Epithelial cell of esophagus (primary cell): ENCODE measurements at regions not wholly inside any gene's neighbourhood (a gene's known extent, or its start where the extent isn't known, plus 50 kb on each side); places are given as distances from the start of the nearest gene placed in this dataset.

Source experiments
- DNase-seq: peaks from one replicate; pipeline ENCODE4 v3.0.0; 2010; ENCODE audit warnings: low read depth
- H3K4me3 ChIP-seq: 2 replicates; pipeline ENCODE4 v1.5.1; 2011; ENCODE audit warnings: mild to moderate bottlenecking, low read length, control low read depth
- TF ChIP-seq, protein P1 (sequence below): IDR thresholded peaks from 2 replicates; pipeline ENCODE4 v1.5.1; 2011; ENCODE audit warnings: low read depth, mild to moderate bottlenecking, low read length, control low read depth, inconsistent platforms; ENCODE audit not compliant: insufficient read depth; ENCODE audit errors: missing control alignments

DNA sequence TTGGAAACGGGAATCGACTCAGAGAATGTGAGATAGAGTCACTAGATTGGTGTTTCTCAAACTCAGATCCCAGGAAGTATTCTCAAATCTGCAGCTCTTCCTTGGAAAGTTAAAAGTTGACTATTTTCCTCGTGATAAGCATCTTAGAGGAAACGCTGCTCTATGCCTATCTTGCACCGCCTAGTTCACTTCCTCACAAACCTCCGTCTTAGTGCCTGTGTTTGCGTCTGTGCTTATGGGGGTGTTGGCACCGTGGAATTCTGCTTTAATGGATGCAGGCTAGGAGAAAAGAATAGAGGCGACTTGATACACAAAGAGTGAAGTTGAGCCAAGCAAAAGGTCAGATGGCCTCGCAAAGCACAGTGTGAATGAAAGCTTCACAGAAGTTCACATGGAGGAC lies 255.3 kb upstream of the ID2 start:
- H3K4me3 ChIP-seq, result no peak overlapping the region
- DNase-seq, result no peak
- TF ChIP-seq, protein P1, sequence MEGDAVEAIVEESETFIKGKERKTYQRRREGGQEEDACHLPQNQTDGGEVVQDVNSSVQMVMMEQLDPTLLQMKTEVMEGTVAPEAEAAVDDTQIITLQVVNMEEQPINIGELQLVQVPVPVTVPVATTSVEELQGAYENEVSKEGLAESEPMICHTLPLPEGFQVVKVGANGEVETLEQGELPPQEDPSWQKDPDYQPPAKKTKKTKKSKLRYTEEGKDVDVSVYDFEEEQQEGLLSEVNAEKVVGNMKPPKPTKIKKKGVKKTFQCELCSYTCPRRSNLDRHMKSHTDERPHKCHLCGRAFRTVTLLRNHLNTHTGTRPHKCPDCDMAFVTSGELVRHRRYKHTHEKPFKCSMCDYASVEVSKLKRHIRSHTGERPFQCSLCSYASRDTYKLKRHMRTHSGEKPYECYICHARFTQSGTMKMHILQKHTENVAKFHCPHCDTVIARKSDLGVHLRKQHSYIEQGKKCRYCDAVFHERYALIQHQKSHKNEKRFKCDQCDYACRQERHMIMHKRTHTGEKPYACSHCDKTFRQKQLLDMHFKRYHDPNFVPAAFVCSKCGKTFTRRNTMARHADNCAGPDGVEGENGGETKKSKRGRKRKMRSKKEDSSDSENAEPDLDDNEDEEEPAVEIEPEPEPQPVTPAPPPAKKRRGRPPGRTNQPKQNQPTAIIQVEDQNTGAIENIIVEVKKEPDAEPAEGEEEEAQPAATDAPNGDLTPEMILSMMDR, result no peak

DNA sequence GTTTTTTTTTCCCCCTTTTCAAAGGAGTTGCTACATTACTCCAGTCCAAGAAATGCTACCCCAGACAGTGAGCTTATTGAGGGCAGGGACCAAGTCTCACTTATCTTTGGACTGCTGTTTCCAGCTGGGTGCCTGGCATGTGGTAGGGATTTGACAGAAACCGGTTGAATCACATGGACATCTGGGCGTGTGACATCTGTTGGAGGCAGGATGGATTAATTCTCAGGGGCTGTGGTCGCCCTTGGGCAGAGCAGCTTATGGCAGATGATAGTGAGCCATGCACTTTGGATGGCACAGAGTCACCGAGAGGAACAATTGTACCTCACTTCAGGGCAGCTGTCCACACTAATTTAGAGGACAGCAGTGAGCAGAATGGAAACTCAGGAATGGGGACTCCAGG lies 254.6 kb upstream of the ID2 start:
- no peak for DNase-seq
- TF ChIP-seq, protein P1, result no peak
- no peak overlapping the region for H3K4me3 ChIP-seq

DNA sequence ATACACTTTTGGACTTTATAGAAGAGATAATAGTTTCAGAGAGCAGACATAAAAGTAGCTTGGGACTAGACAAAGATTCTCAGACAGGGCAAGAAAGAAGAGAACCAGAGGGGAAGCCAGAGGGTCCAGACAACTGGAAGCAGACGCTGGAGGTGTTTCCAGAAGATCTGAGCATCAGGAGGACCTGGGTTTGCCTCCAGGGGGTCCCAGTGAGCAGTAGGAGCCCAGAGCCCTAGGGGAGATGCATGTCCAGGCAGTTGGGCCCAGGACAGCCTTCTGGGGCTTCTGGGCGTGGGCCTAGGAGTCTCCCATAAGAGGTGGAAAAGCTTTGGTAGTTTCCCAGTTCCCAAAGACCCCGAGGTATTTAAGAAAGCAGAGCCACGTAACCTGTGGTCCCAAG lies 251.2 kb upstream of the ID2 start:
- DNase-seq, result no peak
- no peak overlapping the region for H3K4me3 ChIP-seq
- TF ChIP-seq, protein P1, result no peak

DNA sequence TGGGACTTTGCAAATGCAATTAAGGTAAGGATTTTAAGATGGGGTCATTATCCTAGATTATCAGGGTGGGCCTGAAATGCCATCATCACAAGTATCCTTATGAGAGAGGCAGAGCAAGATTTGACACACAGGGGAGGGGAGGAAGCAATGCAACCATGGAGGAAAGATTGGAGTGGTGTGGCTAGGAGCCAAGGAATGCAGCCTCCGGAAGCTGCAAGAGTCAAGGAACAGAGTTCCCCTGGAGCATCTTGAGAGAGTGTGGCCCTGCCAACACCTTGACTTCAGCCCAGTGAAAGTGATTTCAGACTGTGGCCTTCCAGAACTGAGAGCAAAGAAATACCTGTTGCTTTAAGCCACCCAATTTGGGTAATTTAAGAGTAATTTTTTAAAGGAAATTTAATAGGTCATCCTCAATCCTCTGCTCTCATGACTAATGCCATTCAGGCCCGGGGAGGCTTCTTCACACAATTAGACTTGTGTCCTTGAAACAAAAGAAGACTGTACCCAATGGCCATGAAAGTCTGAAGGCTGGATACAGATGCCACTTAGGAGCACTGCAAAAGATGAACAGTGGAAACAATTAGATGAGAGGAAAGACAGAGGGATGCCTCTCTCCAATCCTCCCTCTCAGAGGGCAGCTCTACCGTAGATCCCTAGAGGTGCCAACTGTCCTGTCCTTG lies 250.3 kb upstream of the ID2 start:
- DNase-seq, result no peak
- TF ChIP-seq, protein P1, result no peak
- H3K4me3 ChIP-seq, result no peak overlapping the region

DNA sequence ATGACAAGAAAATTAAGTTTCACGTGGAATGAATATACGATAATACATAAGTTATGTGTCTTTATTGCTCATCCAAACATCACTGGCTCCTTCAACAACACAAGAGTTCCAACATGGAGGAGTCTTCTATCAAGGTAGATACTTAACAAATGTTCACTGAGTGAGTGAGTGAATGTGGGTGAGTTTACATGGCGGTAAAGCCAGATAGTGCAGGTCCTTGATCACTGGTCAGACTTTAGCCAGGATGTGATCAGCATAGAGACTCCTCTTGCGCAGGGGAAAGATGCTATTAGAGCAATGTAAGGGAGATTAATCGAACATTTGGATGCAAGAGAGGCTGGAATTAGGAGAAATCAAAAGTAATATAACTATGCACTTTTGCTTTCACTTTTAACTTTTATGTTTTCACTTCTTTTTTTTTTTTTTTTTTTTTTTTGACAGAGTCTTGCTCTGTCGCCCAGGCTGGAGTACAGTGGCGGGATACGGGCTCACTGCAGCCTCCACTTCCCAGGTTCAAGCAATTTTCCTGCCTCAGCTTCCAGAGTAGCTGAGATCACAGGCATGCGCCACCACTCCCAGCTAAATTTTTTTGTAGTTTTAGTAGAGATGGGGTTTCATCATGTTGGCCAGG lies 249.0 kb upstream of the ID2 start:
- no peak for DNase-seq
- TF ChIP-seq, protein P1, result no peak
- no peak overlapping the region for H3K4me3 ChIP-seq

DNA sequence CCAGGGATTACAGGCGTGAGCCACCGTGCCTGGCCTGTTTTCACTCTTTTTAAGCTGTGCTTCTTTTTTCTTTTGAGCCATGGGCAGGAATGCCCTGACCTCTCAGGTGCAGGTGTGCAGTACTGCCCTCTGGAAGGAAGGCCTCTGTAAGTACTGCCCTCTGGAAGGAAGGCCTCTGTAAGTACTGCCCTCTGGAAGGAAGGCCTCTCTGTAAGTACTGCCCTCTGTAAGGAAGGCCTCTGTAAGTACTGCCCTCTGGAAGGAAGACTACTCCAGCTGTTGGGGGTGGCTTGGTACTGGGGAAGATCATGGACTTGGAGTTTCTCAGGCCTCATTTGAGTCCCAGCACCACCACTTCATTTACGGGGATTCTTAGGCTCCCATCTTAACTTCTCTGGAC lies 248.5 kb upstream of the ID2 start:
- H3K4me3 ChIP-seq, result no peak overlapping the region
- DNase-seq, result no peak
- TF ChIP-seq, protein P1, result no peak

DNA sequence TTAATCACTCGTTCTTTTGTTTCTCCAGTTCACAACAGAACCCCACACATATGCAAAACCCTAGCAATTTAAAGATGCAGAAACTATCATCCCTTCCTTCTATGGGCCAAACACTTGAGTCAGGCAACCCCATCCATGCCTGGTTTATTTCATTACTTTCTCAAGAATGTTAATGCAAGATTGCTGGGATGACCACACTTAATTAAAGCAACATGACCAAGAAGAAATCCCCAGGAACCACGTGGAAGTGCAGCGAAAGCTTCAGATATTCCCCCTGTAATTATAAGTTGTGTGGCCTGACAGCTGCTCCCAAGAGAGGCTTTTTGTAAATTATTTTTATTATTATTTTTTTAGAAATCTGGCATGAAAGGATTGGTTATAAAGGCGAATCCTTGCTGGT lies 246.2 kb upstream of the ID2 start:
- TF ChIP-seq, protein P1, result no peak
- H3K4me3 ChIP-seq, result no peak overlapping the region
- DNase-seq, result no peak
